PFSK-1 (cell line): ENCODE measurements at regions not wholly inside any gene's neighbourhood (a gene's known extent, or its start where the extent isn't known, plus 50 kb on each side); places are given as distances from the start of the nearest gene placed in this dataset.
A peak's percentile ranks its signal among the peaks of the same experiment; 100 is the strongest.

ENCODE experiments used
- FOXP2 ChIP-seq: optimal IDR thresholded peaks from 2 replicates; pipeline ENCODE3; 2011; ENCODE audit warnings: borderline replicate concordance, control low read depth, inconsistent platforms; ENCODE audit not compliant: insufficient read depth; ENCODE audit errors: extremely low read length, extremely low read depth
- POLR2AphosphoS5 ChIP-seq: IDR thresholded peaks from 2 replicates; pipeline ENCODE4 v1.6.1; 2012; ENCODE audit warnings: low read depth, mild to moderate bottlenecking, control low read depth, low read length, moderate library complexity
- REST ChIP-seq, 2 experiments: IDR thresholded peaks; 2 replicates each; pipeline versions ENCODE4 v1.6.1 to v1.8.0; 2011 to 2012; ENCODE audit warnings: low read depth in 2 of 2, low read length in 2 of 2, control low read depth in 1 of 2, inconsistent platforms in 1 of 2, mild to moderate bottlenecking in 1 of 2, moderate library complexity in 1 of 2; ENCODE audit not compliant: insufficient read depth in 1 of 2
- SIN3A ChIP-seq: IDR thresholded peaks from 2 replicates; pipeline ENCODE4 v1.6.1; 2012; ENCODE audit warnings: mild to moderate bottlenecking, low read length, moderate library complexity, borderline replicate concordance; ENCODE audit not compliant: insufficient read depth
- TAF1 ChIP-seq: IDR thresholded peaks from 2 replicates; pipeline ENCODE4 v1.6.1; 2012; ENCODE audit warnings: low read length, control low read depth, borderline replicate concordance; ENCODE audit not compliant: insufficient read depth

DNA sequence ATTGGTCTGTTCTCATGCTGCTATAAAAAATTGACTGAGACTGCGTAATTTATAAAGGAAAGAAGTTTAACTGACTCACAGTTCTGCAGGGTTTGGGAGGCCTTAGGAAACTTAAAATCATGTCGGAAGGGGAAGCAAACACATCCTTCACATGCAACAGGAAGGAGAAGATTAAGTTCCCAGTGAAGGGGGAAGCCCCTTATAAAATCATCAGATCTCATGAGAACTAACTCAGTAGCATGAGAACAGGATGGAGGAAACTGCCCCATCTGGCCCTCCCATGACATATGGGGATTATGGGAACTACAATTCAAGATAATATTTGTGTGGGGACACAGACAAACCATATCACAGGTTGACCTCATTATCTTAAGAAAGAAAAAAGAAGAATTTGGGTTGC lies 134.5 kb downstream of the PPP1R3A start:
- TF ChIP-seq SIN3A, result no peak
- TF ChIP-seq TAF1, result no peak
- no peak for TF ChIP-seq REST (IDR thresholded peaks at IDR 0.05; ENCODE audit: insufficient read depth in 1 of 2, low read depth in 2 of 2, low read length in 2 of 2)
- no peak for TF ChIP-seq POLR2AphosphoS5
- TF ChIP-seq FOXP2, result no peak

- TF ChIP-seq FOXP2 (no peak), TAF1 (no peak), SIN3A (no peak), REST (IDR thresholded peaks at IDR 0.05; ENCODE audit: insufficient read depth in 1 of 2, low read depth in 2 of 2, low read length in 2 of 2) (no peak)
Observed at GRCh38 chr7:113783403-113783802, 135.4 kb downstream of the PPP1R3A start.

DNA sequence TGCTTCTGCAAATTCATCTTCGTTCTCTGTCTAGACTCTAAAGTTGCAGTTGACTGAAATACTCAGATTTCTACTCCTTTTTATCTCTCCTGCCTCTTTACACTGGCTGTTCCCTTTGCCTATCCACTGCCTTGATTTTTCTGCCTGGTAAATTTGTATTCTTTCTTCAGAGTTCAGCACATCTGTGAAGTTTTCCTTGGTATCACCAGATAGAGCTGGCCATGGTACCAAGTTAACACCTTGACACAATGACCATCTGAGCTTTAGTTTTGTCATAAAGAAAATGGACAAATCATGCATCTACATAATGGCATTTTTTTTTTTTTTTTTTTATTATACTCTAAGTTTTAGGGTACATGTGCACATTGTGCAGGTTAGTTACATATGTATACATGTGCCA lies 143.0 kb downstream of the PPP1R3A start:
- TF ChIP-seq FOXP2 (no peak), REST (IDR thresholded peaks at IDR 0.05; ENCODE audit: insufficient read depth in 1 of 2, low read depth in 2 of 2, low read length in 2 of 2) (peak in 1 of 2 experiments; percentile 49; a peak in 1 of 4 replicates)

DNA sequence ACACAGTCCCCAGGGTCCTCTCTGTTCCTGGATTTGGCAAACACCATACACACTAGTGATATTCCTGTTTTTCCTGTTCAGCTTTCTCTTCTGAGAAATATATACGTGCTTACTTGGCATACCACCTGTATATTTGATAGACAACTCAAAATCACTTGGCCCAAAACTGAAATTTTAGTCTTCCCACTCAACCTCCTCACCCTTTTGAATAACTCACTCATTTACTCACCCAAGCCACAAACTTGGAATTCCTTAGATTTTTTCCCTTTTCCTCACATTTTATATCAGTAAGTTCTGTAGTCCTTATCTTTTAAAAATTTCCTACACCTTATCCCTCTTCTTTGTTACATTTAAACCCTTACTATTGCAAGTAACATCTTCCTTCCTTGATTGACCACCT lies 143.4 kb downstream of the PPP1R3A start:
- TF ChIP-seq POLR2AphosphoS5, result no peak

DNA sequence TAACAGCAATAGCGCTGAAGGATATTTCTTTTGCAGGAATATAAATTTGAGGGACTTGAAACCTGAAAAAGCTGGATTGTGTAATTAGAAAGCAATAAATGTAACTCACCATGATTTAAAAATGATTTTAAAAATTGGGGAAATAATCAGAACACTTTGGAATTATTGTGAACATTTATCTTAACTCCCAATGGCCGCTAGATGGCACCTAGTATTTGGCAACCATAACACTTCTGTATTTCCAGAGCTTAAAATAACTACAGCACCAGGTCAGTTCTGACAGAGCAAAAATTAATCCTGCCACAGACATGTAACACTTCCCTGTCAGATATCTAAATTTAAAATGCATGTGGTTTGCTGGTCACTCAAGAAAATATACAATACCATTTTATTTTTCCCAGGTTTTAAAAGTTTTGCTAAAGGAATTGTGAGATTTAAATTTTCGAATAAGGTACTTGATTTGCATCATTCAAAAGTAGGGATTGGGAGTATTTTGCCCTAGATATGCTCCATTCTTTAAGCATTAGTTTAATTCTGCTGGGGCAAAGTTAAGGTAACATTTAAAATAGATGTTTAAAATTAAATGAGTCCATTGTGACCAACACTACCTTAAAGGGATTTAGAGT lies 144.5 kb downstream of the PPP1R3A start:
- TF ChIP-seq TAF1, result no peak
- TF ChIP-seq POLR2AphosphoS5, result no peak
- TF ChIP-seq FOXP2, result no peak
- TF ChIP-seq SIN3A, result no peak
- no peak for TF ChIP-seq REST (IDR thresholded peaks at IDR 0.05; ENCODE audit: insufficient read depth in 1 of 2, low read depth in 2 of 2, low read length in 2 of 2)
